Suprapubic skin (tissue), 4 donors: ENCODE measurements at regions not wholly inside any gene's neighbourhood (a gene's known extent, or its start where the extent isn't known, plus 50 kb on each side); places are given as distances from the start of the nearest gene placed in this dataset.

Experiments used
- DNase-seq, 2 donors: peaks; one replicate each; pipeline ENCODE4 v3.0.0-alpha.2; 2019; ENCODE audit warnings: low spot score in 2 of 2
- H3K27ac ChIP-seq: fragments of 200-600 bp; sonication (generic); one replicate; pipeline ENCODE4 v1.5.1; 2019
- H3K27me3 ChIP-seq: fragments of 200-600 bp; sonication (generic); one replicate; pipeline ENCODE4 v1.5.1; 2019
- H3K36me3 ChIP-seq: fragments of 200-600 bp; sonication (generic); one replicate; pipeline ENCODE4 v1.5.1; 2019
- H3K4me1 ChIP-seq: fragments of 200-600 bp; sonication (generic); one replicate; pipeline ENCODE4 v1.5.1; 2019
- H3K4me3 ChIP-seq: fragments of 200-600 bp; sonication (generic); one replicate; pipeline ENCODE4 v1.5.1; 2019; ENCODE audit warnings: mild to moderate bottlenecking
- H3K9me3 ChIP-seq: fragments of 200-600 bp; sonication (generic); one replicate; pipeline ENCODE4 v1.5.1; 2019
- EP300 ChIP-seq: sonication (generic); formaldehyde crosslinking; IDR thresholded peaks from one replicate; pipeline ENCODE4 v1.6.1; 2017; ENCODE audit warnings: antibody characterized with exemption
- POLR2A ChIP-seq, 2 donors: fragments of 450-650 bp; IDR thresholded peaks; one replicate each; pipeline ENCODE4 v1.6.1; 2017; ENCODE audit warnings: antibody characterized with exemption in 2 of 2, mild to moderate bottlenecking in 2 of 2, moderate library complexity in 2 of 2
- POLR2AphosphoS5 ChIP-seq, 3 donors: sonication (generic); formaldehyde crosslinking; IDR thresholded peaks; one replicate each; pipeline ENCODE4 v1.6.1; 2017; ENCODE audit warnings: antibody characterized with exemption in 3 of 3
- WGBS: methylation state at CpG from one replicate; pipeline ENCODE4 v1.1.5; 2018; 5-methylcytosine and 5-hydroxymethylcytosine counted together
- TF ChIP-seq, protein P1 (sequence below), 2 donors: fragments of 200-600 bp in 1 of 2; fragments of 450-650 bp in 1 of 2; sonication (generic) in 1 of 2; IDR thresholded peaks; one replicate each; pipeline ENCODE4 v1.5.1; 2016 to 2019; ENCODE audit warnings: antibody characterized with exemption in 2 of 2, mild to moderate bottlenecking in 1 of 2, moderate library complexity in 1 of 2

DNA sequence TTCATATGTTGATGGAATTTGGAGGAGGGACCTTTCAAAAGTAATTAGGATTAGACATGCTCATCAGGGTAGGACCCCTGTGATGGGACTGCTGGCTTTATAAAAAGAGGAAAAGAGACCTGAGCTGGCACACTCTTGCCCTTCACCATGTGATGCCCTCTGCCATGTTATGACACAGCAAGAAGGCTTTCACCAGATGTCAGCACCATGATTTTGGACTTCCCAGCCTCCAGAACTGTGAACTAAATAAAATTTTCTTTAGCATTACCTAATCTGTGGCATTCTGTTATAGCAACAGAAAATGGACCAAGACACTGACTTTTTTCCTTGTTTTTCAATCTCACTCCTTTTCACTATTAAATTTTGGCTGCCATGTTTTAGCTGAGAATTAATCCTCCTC, 105.0 kb upstream of the TMPO start:
- Histone ChIP-seq H3K4me1 (no peaks in the 10 kb centered on the region), H3K36me3 (no peaks in the 10 kb centered on the region), H3K4me3 (no peak overlapping the region), H3K27ac (no peak overlapping the region), H3K27me3 (no peaks in the 10 kb centered on the region), H3K9me3 (no peaks in the 10 kb centered on the region)
- DNase-seq = no peak
- TF ChIP-seq POLR2AphosphoS5 (IDR thresholded peaks at IDR 0.05) = no peak
- TF ChIP-seq EP300 = no peak
- TF ChIP-seq POLR2A (IDR thresholded peaks at IDR 0.05) = no peak
- TF ChIP-seq, protein P1, sequence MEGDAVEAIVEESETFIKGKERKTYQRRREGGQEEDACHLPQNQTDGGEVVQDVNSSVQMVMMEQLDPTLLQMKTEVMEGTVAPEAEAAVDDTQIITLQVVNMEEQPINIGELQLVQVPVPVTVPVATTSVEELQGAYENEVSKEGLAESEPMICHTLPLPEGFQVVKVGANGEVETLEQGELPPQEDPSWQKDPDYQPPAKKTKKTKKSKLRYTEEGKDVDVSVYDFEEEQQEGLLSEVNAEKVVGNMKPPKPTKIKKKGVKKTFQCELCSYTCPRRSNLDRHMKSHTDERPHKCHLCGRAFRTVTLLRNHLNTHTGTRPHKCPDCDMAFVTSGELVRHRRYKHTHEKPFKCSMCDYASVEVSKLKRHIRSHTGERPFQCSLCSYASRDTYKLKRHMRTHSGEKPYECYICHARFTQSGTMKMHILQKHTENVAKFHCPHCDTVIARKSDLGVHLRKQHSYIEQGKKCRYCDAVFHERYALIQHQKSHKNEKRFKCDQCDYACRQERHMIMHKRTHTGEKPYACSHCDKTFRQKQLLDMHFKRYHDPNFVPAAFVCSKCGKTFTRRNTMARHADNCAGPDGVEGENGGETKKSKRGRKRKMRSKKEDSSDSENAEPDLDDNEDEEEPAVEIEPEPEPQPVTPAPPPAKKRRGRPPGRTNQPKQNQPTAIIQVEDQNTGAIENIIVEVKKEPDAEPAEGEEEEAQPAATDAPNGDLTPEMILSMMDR (IDR thresholded peaks at IDR 0.05) = no peak

DNA sequence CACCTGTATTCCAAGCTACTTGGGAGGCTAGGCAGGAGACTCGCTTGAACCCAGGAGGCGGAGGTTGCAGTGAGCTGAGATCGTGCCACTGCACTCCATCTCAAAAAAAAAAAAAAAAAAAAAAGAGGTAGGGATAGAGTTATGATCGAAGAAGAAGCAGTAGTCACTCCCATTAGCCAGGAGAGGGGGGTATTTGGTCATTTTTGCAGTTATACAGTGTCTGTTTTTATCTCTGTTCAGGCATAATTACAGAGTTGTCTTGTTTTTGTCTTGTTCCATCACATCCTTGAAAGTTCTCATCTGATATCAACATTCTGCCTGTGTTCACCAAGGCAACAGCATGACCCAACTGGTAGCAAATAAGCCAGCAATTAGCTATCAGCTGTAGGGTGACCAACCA, 98.5 kb upstream of the TMPO start:
- Histone ChIP-seq H3K36me3 (no peaks in the 10 kb centered on the region), H3K27ac (no peak overlapping the region), H3K4me3 (no peak overlapping the region), H3K9me3 (no peaks in the 10 kb centered on the region), H3K27me3 (no peaks in the 10 kb centered on the region), H3K4me1 (peaks cover 21% of the 10 kb centered on the region)
- DNase-seq = no peak
- no peak for TF ChIP-seq POLR2AphosphoS5 (IDR thresholded peaks at IDR 0.05)
- TF ChIP-seq POLR2A (IDR thresholded peaks at IDR 0.05) = no peak
- TF ChIP-seq, protein P1 (IDR thresholded peaks at IDR 0.05) = no peak
- TF ChIP-seq EP300 = no peak
- WGBS = 62% methylated on average over 4 of the region's 4 CpGs

DNA sequence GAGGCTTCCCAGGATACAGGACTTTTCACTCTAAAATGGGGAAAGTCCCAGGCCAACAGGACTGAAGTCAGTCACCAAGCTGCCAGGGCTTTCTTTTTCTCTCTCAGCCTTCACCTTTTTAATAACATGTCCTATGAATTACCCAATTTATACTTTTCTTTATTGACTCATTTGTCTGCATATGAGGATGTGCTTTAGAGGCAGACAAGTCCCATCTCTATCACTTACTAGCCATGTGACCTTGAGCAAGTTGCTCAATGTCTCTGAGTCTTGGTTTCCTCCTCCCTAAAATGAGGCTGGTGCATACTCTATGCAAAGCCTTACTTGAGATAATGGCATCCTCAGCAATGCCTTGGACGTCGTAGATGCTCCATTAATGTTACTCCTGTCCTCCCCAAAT, 98.1 kb upstream of the TMPO start:
- Histone ChIP-seq H3K4me1 (peaks cover 21% of the 10 kb centered on the region), H3K27me3 (no peaks in the 10 kb centered on the region), H3K36me3 (no peaks in the 10 kb centered on the region), H3K9me3 (no peaks in the 10 kb centered on the region), H3K27ac (no peak overlapping the region), H3K4me3 (no peak overlapping the region)
- no peak for TF ChIP-seq POLR2A (IDR thresholded peaks at IDR 0.05)
- no peak for TF ChIP-seq POLR2AphosphoS5 (IDR thresholded peaks at IDR 0.05)
- no peak for TF ChIP-seq EP300
- TF ChIP-seq, protein P1 (IDR thresholded peaks at IDR 0.05) = no peak
- WGBS = 88% methylated on average over 2 of the region's 2 CpGs
- DNase-seq = no peak

DNA sequence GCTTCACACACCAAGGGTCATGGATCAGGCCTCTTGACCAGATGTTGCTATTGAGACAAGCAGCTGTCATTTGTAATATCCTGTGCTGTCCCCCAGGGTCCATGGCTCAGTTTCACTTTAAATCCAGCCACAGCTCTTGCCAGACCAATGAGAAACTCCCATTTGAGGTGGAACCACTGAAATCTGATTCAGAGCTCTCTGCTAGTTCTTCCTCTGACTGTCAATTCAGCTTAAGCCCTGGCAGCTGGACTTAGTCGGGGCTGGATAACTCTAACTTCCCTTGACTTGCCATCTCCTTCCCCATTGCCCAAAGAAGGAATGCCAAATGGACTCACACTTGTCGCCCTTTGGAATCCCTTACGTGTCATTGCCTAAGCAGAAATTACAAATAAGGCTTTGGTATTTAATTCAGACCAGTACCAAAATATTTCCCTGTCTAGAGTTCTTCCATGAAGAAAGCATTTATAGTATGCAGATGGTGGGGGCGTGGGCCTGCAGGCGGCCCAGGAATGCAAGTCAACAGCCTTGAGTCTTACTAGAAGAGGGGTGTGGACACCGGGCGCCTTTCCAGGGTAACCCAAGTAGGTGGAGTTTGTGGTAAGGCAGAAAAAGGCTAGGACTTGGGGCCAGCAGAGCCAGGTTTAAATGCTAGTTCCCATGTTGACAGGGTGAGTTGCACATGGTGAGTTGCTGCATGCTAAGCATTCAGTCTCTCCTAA, 96.9 kb upstream of the TMPO start:
- no peaks in the 10 kb centered on the region for H3K36me3 ChIP-seq
- no peaks in the 10 kb centered on the region for H3K9me3 ChIP-seq
- DNase-seq = peak; percentile 93 to 96
- no peaks in the 10 kb centered on the region for H3K27me3 ChIP-seq
- WGBS = 17% methylated on average over 7 of the region's 7 CpGs
- peak overlapping the region; percentile 81 for H3K27ac ChIP-seq
- H3K4me3 ChIP-seq = no peak overlapping the region
- TF ChIP-seq EP300 (no peak), POLR2AphosphoS5 (IDR thresholded peaks at IDR 0.05) (peak in 2 of 3 donors; percentile 27 to 47), POLR2A (IDR thresholded peaks at IDR 0.05) (no peak)
- TF ChIP-seq, protein P1 (IDR thresholded peaks at IDR 0.05) = no peak
- H3K4me1 ChIP-seq = peaks cover 21% of the 10 kb centered on the region

DNA sequence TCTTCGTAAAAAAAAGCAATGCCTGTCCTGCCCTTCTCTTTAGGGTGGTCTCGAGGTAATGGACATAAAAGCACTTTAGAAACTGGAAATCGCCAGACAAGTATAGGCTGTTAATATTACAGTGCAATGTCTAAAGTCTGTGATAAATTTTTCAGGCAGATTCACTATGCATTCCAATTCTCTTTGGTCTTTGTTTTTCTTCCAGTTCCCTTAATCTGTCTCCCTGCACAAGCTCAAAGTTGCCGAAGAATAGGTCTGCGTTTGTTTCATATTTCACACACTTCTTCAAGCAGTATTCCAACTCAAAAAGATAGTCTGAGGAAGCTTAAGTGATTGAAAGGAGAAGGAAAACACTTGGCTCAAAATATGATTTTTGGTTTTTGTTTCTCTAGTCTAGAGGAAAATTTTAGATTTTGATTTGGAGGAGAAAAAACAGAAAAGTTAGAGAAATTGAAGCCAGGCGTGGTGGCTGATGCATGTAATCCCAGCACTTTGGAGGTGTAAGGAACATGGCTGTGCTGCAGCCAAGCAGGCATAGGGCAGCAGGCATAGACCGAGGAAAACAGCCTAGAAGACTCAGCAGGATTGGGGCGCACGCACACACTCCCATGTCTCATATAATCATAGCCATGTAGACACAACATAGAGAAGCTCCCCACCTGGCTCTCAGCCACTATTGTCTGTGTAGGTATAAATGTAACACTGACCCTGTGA, 96.2 kb upstream of the TMPO start:
- peak overlapping the region; percentile 81 for H3K27ac ChIP-seq

More for the DNA sequence above, 96.2 kb upstream of the TMPO start:
- no peak for DNase-seq
- no peaks in the 10 kb centered on the region for H3K36me3 ChIP-seq
- WGBS = 49% methylated on average over 9 of the region's 9 CpGs
- TF ChIP-seq POLR2A (IDR thresholded peaks at IDR 0.05) (no peak), POLR2AphosphoS5 (IDR thresholded peaks at IDR 0.05) (no peak), EP300 (no peak)
- TF ChIP-seq, protein P1 (IDR thresholded peaks at IDR 0.05) = no peak
- peaks cover 21% of the 10 kb centered on the region for H3K4me1 ChIP-seq
- H3K27me3 ChIP-seq = no peaks in the 10 kb centered on the region
- H3K9me3 ChIP-seq = no peaks in the 10 kb centered on the region
- H3K4me3 ChIP-seq = no peak overlapping the region
